HG02571 (cell line): ENCODE measurements at regions not wholly inside any gene's neighbourhood (a gene's known extent, or its start where the extent isn't known, plus 50 kb on each side); places are given as distances from the start of the nearest gene placed in this dataset.

ENCODE experiments used
- ATAC-seq: cut with Tn5 transposase; IDR thresholded peaks from one replicate; pipeline ENCODE4 v1.9.1; 2021; ENCODE audit warnings: mild to moderate bottlenecking, moderate library complexity; ENCODE audit not compliant: unreplicated experiment

GRCh38 chr2:105150231-105150630, 91.3 kb upstream of the GPR45 start:
- no peak for ATAC-seq

- no peak for ATAC-seq
These were observed 87.3 kb upstream of the GPR45 start for GRCh38 chr2:105154119-105154818.

GRCh38 chr2:105156166-105156565, 85.4 kb upstream of the GPR45 start:
- ATAC-seq: no peak

GRCh38 chr2:105158002-105158401, 83.5 kb upstream of the GPR45 start:
- no peak for ATAC-seq

- no peak for ATAC-seq
These were observed 74.9 kb upstream of the GPR45 start for GRCh38 chr2:105166688-105167087.

GRCh38 chr2:105168543-105168942, 73.0 kb upstream of the GPR45 start:
- ATAC-seq: no peak

GRCh38 chr2:105175231-105175630, 66.3 kb upstream of the GPR45 start:
- ATAC-seq: no peak

GRCh38 chr2:105176429-105176828, 65.1 kb upstream of the GPR45 start:
- no peak for ATAC-seq

GRCh38 chr2:105177008-105177407, 64.5 kb upstream of the GPR45 start:
- ATAC-seq: no peak

GRCh38 chr2:105177536-105178254, 63.8 kb upstream of the GPR45 start:
- no peak for ATAC-seq

GRCh38 chr2:105179469-105180372, 61.8 kb upstream of the GPR45 start:
- no peak for ATAC-seq

- no peak for ATAC-seq
These were observed 61.0 kb upstream of the GPR45 start for GRCh38 chr2:105180491-105180972.

- ATAC-seq: no peak
These were observed 60.3 kb upstream of the GPR45 start for GRCh38 chr2:105181282-105181681.

GRCh38 chr2:105183555-105184323, 57.8 kb upstream of the GPR45 start:
- peak; percentile 72 for ATAC-seq

GRCh38 chr2:105184420-105184819, 57.1 kb upstream of the GPR45 start:
- no peak for ATAC-seq

GRCh38 chr2:105186967-105187498, 54.5 kb upstream of the GPR45 start:
- ATAC-seq: no peak

- ATAC-seq: no peak
These were observed 54.0 kb upstream of the GPR45 start for GRCh38 chr2:105187531-105187930.

- ATAC-seq: no peak
These were observed 53.2 kb upstream of the GPR45 start for GRCh38 chr2:105188343-105188742.
